ENCODE measurements at regions not wholly inside any gene's neighbourhood (a gene's known extent, or its start where the extent isn't known, plus 50 kb on each side); places are given as distances from the start of the nearest gene placed in this dataset.
"Not testable (repeated sequence)": the region's sequence is repeated elsewhere in the genome, so short reads cannot be mapped to it uniquely, and the experiment has no call there.

GRCh38 chr5:62812621-62813255 is 234.1 kb downstream of the LRRC70 start:
- Histone ChIP-seq H3K4me1 (ENCODE audit: insufficient read depth) (no peaks in the 10 kb centered on the region), H3K4me3 (ENCODE audit: low read depth, low read length) (no peak overlapping the region), H3K36me3 (ENCODE audit: insufficient read depth) (no peaks in the 10 kb centered on the region), H3K27ac (ENCODE audit: low read depth) (no peak overlapping the region)
- DNase-seq (ENCODE audit: extremely low spot score): no peak
- WGBS: 29% methylated on average over 6 of the region's 6 CpGs

GRCh38 chr5:62804819-62805218 is 226.2 kb downstream of the LRRC70 start:
- WGBS: 77% methylated on average over 10 of the region's 13 CpGs
- not testable (repeated sequence) for DNase-seq (ENCODE audit: extremely low spot score); H3K4me1 ChIP-seq (ENCODE audit: insufficient read depth); H3K36me3 ChIP-seq (ENCODE audit: insufficient read depth); H3K27ac ChIP-seq (ENCODE audit: low read depth); H3K4me3 ChIP-seq (ENCODE audit: low read depth, low read length)

GRCh38 chr5:62795926-62796325 is 217.3 kb downstream of the LRRC70 start:
- DNase-seq (ENCODE audit: extremely low spot score): no peak
- no peak overlapping the region for H3K4me3 ChIP-seq (ENCODE audit: low read depth, low read length)
- no peaks in the 10 kb centered on the region for H3K36me3 ChIP-seq (ENCODE audit: insufficient read depth)
- H3K4me1 ChIP-seq (ENCODE audit: insufficient read depth): no peaks in the 10 kb centered on the region
- no peak overlapping the region for H3K27ac ChIP-seq (ENCODE audit: low read depth)

GRCh38 chr5:62794456-62794855 is 215.8 kb downstream of the LRRC70 start:
- 63% methylated on average over 4 of the region's 4 CpGs for WGBS
- H3K4me3 ChIP-seq (ENCODE audit: low read depth, low read length): no peak overlapping the region
- DNase-seq (ENCODE audit: extremely low spot score): no peak

GRCh38 chr5:62791059-62791458 is 212.4 kb downstream of the LRRC70 start:
- DNase-seq (ENCODE audit: extremely low spot score): no peak
- no peak overlapping the region for H3K27ac ChIP-seq (ENCODE audit: low read depth)
- 51% methylated on average over 2 of the region's 2 CpGs for WGBS
- no peaks in the 10 kb centered on the region for H3K36me3 ChIP-seq (ENCODE audit: insufficient read depth)
- H3K4me3 ChIP-seq (ENCODE audit: low read depth, low read length): no peak overlapping the region
- H3K4me1 ChIP-seq (ENCODE audit: insufficient read depth): no peaks in the 10 kb centered on the region

More at GRCh38 chr5:62794456-62794855, 215.8 kb downstream of the LRRC70 start:
- H3K27ac ChIP-seq (ENCODE audit: low read depth): no peak overlapping the region
- no peaks in the 10 kb centered on the region for H3K36me3 ChIP-seq (ENCODE audit: insufficient read depth)
- no peaks in the 10 kb centered on the region for H3K4me1 ChIP-seq (ENCODE audit: insufficient read depth)

- 15% methylated on average over 1 of the region's 1 CpG for WGBS
- H3K4me1 ChIP-seq (ENCODE audit: insufficient read depth): no peaks in the 10 kb centered on the region
- DNase-seq (ENCODE audit: extremely low spot score): no peak
- H3K27ac ChIP-seq (ENCODE audit: low read depth): no peak overlapping the region
- no peak overlapping the region for H3K4me3 ChIP-seq (ENCODE audit: low read depth, low read length)
- H3K36me3 ChIP-seq (ENCODE audit: insufficient read depth): no peaks in the 10 kb centered on the region
These were observed 211.7 kb downstream of the LRRC70 start for GRCh38 chr5:62790348-62790747.

- no peaks in the 10 kb centered on the region for H3K4me1 ChIP-seq (ENCODE audit: insufficient read depth)
- 68% methylated on average over 1 of the region's 1 CpG for WGBS
- no peak for DNase-seq (ENCODE audit: extremely low spot score)
- no peak overlapping the region for H3K27ac ChIP-seq (ENCODE audit: low read depth)
- no peaks in the 10 kb centered on the region for H3K36me3 ChIP-seq (ENCODE audit: insufficient read depth)
- no peak overlapping the region for H3K4me3 ChIP-seq (ENCODE audit: low read depth, low read length)
These were observed 207.5 kb downstream of the LRRC70 start for GRCh38 chr5:62786099-62786498.

GRCh38 chr5:62785588-62785987 is 207.0 kb downstream of the LRRC70 start:
- H3K27ac ChIP-seq (ENCODE audit: low read depth): no peak overlapping the region
- no peak overlapping the region for H3K4me3 ChIP-seq (ENCODE audit: low read depth, low read length)
- H3K4me1 ChIP-seq (ENCODE audit: insufficient read depth): no peaks in the 10 kb centered on the region
- H3K36me3 ChIP-seq (ENCODE audit: insufficient read depth): no peaks in the 10 kb centered on the region
- no peak for DNase-seq (ENCODE audit: extremely low spot score)
- 93% methylated on average over 6 of the region's 6 CpGs for WGBS

- Histone ChIP-seq H3K4me1 (ENCODE audit: insufficient read depth) (no peaks in the 10 kb centered on the region), H3K4me3 (ENCODE audit: low read depth, low read length) (no peak overlapping the region), H3K27ac (ENCODE audit: low read depth) (no peak overlapping the region), H3K36me3 (ENCODE audit: insufficient read depth) (no peaks in the 10 kb centered on the region)
- WGBS: 76% methylated on average over 5 of the region's 5 CpGs
- DNase-seq (ENCODE audit: extremely low spot score): no peak
These were observed 204.9 kb downstream of the LRRC70 start for GRCh38 chr5:62783374-62784057.

GRCh38 chr5:62780888-62781287 is 202.3 kb downstream of the LRRC70 start:
- DNase-seq (ENCODE audit: extremely low spot score): no peak
- 91% methylated on average over 7 of the region's 7 CpGs for WGBS

GRCh38 chr5:62780230-62780629 is 201.6 kb downstream of the LRRC70 start:
- Histone ChIP-seq H3K4me1 (ENCODE audit: insufficient read depth) (no peaks in the 10 kb centered on the region), H3K27ac (ENCODE audit: low read depth) (no peak overlapping the region), H3K36me3 (ENCODE audit: insufficient read depth) (no peaks in the 10 kb centered on the region), H3K4me3 (ENCODE audit: low read depth, low read length) (no peak overlapping the region)
- DNase-seq (ENCODE audit: extremely low spot score): no peak
- WGBS: 93% methylated on average over 11 of the region's 11 CpGs

More at GRCh38 chr5:62780888-62781287, 202.3 kb downstream of the LRRC70 start:
- Histone ChIP-seq H3K4me1 (ENCODE audit: insufficient read depth) (no peaks in the 10 kb centered on the region), H3K4me3 (ENCODE audit: low read depth, low read length) (no peak overlapping the region), H3K36me3 (ENCODE audit: insufficient read depth) (no peaks in the 10 kb centered on the region), H3K27ac (ENCODE audit: low read depth) (no peak overlapping the region)

- no peak overlapping the region for H3K27ac ChIP-seq (ENCODE audit: low read depth)
- no peak overlapping the region for H3K4me3 ChIP-seq (ENCODE audit: low read depth, low read length)
- H3K4me1 ChIP-seq (ENCODE audit: insufficient read depth): no peaks in the 10 kb centered on the region
- DNase-seq (ENCODE audit: extremely low spot score): no peak
- no peaks in the 10 kb centered on the region for H3K36me3 ChIP-seq (ENCODE audit: insufficient read depth)
- WGBS: 24% methylated on average over 5 of the region's 5 CpGs
These were observed 200.4 kb downstream of the LRRC70 start for GRCh38 chr5:62779010-62779422.

GRCh38 chr5:62778316-62779009 is 199.8 kb downstream of the LRRC70 start:
- WGBS: 72% methylated on average over 3 of the region's 3 CpGs

GRCh38 chr5:62777081-62777480 is 198.5 kb downstream of the LRRC70 start:
- WGBS: 84% methylated on average over 15 of the region's 15 CpGs
- H3K4me1 ChIP-seq (ENCODE audit: insufficient read depth); DNase-seq (ENCODE audit: extremely low spot score); H3K4me3 ChIP-seq (ENCODE audit: low read depth, low read length); H3K36me3 ChIP-seq (ENCODE audit: insufficient read depth); H3K27ac ChIP-seq (ENCODE audit: low read depth): not testable (repeated sequence)

More at GRCh38 chr5:62778316-62779009, 199.8 kb downstream of the LRRC70 start:
- Histone ChIP-seq H3K36me3 (ENCODE audit: insufficient read depth) (no peaks in the 10 kb centered on the region), H3K27ac (ENCODE audit: low read depth) (no peak overlapping the region), H3K4me3 (ENCODE audit: low read depth, low read length) (no peak overlapping the region), H3K4me1 (ENCODE audit: insufficient read depth) (no peaks in the 10 kb centered on the region)
- no peak for DNase-seq (ENCODE audit: extremely low spot score)

All from urinary bladder (tissue), 3 donors.